EL (cell line): ENCODE measurements at regions not wholly inside any gene's neighbourhood (a gene's known extent, or its start where the extent isn't known, plus 50 kb on each side); places are given as distances from the start of the nearest gene placed in this dataset.

Experiments used
- DNase-seq: peaks from one replicate; pipeline ENCODE4 v3.0.0-alpha.2; 2016

DNA sequence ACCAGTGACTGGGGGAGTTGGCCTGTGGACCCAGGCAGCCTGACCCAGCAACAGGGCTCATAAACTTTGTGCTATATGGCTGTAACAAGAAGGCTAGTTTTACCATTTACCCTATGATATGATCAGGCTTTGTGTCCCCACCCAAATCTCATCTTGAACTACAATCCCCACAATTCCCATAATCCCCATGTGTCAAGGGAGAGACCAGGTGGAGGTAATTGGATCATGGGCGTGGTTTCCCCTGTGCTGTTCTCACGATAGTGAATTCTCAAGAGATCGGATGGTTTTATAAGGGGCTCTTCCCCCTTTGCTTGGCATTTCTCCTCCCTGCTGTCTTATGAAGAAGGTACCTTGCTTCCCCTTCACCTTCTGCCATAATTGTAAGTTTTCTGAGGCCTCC, 111.2 kb upstream of the NLRP1 start:
- no peak for DNase-seq

DNA sequence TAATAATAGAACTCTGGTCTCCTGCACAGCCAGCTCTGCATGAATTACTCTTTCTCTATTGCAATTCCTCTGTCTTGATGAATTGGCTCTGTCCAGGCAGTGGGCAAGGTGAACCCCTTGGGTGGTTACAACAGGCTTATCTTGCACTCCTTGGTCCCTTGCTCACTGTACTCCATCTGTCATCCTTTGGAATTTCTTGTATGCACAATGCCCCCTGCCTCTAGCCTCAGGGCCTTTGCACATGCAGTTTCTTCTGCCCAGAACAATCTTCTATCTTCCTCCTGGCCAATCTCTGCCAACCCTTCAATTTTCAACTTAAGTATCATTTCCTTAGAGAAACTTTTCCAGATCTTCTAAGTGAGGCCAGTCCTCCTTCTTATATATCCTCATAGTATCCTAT, 114.7 kb upstream of the NLRP1 start:
- DNase-seq, result no peak

DNA sequence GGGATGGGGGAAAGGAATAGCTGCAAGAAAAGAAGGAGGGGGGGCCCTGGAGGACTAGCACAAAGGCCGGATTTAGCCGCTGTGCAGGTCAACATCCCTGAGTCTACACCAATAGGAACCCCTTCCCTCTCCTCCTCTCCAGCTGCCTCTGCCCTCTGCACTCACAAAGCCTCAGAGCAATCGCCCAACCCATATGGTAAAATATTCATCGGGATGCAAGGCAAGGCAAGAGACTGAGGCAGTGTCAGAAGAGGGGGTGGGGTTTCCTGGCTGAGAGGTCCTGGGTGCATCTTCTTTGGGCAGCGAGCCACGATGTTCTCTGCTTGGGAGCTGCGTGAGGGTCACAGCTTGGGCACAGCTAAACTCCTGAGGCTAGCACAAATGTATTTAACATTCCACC, 115.5 kb upstream of the NLRP1 start:
- no peak for DNase-seq

DNA sequence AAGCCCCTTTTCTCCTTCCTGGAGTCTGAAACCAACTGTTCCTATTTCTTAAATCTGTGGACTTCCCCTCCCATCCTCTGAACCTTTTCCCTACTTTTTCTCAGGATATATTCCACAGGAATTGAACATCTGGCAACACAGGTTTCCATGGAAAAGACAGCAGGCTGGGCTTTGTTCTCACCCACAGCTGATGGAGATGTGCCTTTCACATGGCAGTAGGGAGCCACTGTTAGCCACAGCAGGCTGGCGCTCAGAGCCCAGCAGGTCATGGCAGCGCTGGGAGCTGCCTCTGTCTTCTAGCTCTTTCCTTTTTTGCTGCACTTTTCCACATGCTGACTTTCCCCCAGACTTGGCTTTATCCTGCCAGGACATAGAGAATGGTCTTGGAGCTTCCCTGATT, 116.4 kb upstream of the NLRP1 start:
- no peak for DNase-seq

DNA sequence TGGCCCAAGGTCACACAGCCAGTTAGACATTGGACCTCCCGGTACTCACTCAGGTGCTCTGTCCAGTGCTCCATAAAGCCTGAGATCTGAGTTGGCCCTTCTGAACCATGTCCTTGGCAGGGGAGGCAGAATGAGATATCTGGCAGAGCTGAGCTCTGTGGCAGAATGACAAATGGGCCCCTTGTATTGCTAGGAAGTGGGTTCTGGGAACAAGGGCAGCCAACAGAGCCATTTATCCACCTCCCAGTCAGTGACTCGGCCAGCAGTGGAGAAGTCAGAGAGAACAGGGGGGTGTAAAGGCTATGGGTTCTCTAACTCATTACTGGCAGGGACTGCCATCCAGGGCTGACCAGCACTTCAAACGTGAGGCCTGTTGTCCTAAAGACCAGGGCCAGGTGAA, 117.1 kb upstream of the NLRP1 start:
- DNase-seq, result no peak

DNA sequence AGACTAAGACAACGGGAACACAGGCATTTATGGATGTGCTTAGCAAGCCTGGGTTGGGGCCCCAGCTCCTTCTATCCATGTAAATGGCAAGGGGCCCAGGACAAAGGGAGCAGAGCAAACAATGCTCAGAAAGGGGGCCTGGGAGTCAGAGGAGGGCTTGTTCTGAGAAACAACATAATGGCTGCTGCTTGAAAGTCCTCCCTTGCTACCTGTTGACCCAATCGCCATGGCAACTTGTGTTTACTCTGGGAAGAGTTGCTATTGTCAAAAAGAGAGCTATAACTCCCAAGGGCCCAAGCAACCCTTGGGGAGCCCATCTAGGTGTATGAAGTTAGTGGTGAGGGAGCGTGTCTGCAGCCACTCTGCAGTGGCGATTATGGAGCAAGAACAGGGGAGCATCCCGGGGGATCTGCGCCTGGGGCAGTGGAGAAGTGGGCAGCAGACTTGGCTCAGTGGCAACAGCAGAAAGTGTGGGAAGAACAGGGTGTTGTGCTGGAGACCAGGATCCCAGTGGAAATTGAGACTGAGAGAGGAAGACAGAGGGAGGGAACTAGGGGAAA, 118.7 kb upstream of the NLRP1 start:
- no peak for DNase-seq

DNA sequence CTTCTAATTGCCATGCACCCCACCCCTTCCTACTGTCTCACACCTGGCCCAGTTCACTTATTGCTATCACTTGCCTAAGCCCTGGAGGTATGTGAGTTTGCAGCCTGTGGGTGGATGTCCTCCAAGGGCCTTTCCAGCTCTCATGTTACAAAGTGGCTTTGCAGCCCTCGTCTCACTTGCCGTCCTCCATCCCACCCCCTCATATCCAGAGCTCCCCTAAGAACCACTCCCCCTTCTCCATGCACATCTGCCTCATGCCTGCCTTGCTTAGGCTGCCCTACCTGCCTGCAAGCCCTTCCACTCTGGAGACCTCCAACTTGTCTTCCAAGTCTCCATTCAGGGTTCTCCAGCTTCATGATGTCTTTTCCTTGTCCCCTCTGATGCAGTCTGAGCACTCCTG, 119.4 kb upstream of the NLRP1 start:
- no peak for DNase-seq

DNA sequence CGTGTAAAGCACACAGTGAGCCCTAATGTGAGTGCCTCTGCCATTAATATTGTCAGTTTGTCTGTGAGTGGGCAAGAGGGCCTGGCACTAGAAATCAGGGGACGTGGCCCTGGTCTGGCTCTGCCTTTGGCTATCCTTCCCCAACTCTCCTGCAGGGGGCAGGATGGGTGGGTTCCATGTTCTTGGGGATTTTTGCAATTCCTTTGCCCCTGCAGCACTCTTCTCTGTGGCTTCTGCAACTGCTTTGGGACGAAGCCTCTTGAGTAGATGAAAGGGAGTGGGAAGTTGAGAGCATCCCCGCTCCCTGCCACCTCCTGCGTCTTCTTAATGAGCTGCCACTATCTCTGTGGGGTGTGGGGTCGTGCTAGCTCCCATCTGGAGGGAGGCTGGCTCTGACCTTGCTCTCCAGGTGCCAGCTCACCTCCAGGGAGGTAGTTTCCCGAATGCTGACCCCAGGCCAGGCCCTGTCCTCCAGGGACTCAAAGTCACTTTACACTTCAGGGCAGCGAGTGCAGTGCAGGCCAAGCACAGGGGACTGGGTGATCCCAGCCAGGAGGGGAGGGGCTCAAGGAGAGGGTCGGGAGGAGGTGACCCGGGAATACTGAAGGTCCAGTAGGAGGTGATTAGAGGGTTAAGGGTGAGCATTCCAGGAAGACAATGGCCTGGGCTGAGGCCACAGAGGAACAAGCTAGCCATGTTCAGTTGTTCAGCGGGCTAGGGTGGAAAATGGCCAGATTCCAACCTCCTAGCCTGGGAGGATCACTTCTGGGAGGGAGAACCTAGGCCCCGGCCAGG, 121.0 kb upstream of the NLRP1 start:
- DNase-seq, result peak; percentile 18

DNA sequence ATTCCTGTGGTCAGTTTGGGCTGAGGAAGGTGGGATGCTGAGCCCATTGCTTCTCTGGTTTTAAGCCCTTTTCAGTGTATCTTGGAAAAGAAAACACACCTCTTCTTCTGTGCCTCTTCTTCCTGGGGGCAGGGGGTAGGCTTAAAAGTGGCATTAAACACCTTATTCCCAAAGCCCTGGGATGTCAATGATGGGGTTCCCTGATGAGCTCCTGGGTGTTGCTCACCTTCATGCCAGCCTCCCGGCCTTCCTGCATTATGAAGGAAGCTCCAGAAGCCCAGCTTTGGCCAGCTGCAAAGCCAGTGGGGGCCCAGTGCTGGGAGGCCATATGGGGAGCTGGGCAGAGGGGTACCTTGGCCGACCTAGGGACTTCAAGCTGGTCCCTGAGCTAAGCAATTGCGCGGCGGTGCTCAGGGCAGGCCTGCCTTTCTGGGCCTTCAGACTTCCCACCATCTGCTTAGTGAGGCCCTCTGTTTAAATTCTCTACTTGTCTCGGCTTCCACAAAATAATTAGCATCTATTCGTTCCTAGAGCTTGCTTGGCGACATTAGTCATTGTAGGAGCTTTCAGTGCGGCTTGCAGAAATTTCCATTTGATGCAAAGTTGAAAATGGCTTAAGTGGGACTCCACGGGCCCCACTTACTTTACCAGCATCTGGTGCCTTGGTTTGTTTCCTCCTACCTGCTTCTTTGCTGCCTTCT, 121.7 kb upstream of the NLRP1 start:
- no peak for DNase-seq

DNA sequence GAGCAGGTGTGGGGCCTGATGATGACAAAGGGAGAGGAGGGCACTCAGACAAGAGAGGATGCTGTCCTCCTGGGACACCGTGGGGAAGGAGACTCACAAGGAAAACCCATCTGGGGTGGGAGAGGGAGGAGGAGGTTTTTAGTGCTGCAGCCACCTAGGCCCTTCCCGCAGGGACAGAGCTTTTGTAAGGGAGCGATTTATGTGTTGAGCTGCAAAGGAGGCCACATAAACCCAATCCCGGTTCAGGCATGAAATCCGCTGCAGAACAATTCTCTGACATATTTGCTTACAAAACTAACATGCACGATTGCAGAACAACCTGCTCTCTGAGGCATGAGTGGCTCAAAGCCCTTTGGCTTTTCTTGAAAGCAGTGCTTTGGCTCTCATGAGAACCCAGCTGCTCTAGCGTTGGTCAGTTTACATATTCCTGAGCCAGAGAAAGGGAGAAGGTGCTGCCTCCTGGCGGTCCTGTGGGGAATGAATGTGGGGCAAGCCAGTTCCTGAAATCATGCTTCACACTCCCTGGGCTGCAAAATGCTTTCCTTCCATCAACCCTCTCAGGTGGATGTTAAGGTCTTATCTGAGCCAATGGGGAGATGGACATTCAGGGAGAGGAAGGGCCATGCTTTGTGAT, 122.4 kb upstream of the NLRP1 start:
- DNase-seq, result peak; percentile 54

DNA sequence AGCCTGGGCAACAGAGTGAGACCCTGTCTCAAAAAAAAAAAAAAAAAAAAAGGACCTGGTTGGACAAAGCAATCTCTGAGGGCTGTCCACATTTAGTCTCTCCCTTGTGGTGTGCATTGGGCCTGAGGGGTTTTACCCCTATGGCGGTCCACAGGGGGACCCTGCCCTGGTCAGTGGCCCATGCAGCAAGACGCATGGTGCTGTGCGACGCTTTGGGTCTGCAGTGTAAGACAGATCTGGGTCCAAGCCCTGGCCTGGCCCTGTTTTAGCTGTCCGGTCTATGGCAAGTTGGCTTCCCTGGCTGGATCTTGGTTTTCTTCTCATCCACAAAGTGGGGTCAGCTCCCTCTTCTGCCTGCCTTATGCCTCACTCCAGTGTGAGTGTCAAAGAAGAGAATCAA, 123.2 kb upstream of the NLRP1 start:
- DNase-seq, result no peak

DNA sequence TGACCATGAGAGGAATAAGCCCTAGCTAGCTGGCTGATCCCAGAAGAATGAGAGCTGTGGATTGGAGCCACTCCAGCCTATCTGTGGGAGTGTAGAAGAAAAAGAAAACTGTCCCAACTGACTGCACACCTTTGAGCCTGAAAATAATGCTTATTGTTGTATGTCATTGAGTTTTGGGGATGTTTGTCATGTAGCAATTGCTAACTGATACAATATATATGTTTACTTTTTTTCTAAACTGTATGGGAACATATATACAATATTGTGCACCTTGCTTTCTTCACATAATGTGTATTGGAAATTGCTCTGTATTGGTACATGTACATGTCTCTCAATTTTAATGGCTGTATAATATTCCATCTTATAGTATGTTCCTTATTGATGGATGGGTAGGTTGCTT, 124.0 kb upstream of the NLRP1 start:
- DNase-seq, result no peak

DNA sequence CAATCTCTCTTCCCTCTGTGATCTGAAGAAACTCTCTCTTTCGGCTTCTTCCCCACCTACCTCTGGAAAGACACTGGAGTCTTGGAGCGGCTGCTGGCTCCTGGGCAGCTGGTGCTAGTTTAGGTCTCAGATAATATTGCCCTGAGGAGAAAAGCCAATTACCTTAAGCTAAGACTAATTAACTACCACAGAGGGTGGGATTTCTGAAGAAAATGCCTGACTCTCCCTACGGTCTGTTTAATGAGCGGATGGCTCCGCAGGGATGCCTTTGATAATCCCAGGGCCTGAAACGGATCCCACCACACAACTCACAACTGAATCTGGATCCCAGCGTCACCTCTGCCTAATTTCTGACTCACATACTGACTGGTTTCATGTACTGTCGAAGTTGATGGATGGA, 127.0 kb upstream of the NLRP1 start:
- DNase-seq, result no peak

DNA sequence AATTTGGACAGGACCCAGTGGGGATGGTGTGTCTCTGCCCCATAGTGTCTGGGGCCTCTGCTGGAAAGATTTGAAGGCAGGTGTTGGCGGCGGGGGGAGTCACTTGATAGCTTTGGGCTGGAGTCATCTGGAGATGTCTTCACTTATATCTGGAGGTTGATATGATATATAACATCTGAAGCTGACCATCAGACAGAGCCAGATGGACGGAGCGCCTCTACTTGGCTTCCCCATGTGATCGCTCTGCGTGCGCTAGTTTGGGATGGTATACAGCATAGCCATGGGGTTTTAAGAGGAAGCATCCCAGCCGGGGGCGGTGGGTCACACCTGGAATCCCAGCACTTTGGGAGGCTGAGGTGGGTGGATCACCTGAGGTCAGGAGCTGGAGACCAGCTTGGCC, 130.7 kb upstream of the NLRP1 start:
- DNase-seq, result no peak

DNA sequence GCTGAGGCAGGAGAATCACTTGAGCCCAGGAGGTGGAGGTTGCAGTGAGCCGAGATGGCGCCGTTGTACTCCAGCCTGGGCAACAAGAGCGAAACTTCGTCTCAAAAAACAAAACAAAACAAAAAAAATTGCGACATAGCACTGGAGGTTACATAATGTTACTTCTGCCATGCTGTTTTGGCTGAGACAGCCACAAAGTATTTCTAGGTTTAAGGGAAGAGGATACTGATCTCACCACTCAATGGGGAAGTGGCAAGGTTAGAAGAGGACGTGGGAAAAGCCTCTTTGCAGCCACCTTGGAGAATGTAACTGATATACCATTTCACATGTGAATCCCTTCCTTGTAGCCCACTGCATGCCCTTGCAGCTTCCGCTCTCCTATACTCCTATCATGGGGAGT, 131.2 kb upstream of the NLRP1 start:
- no peak for DNase-seq

DNA sequence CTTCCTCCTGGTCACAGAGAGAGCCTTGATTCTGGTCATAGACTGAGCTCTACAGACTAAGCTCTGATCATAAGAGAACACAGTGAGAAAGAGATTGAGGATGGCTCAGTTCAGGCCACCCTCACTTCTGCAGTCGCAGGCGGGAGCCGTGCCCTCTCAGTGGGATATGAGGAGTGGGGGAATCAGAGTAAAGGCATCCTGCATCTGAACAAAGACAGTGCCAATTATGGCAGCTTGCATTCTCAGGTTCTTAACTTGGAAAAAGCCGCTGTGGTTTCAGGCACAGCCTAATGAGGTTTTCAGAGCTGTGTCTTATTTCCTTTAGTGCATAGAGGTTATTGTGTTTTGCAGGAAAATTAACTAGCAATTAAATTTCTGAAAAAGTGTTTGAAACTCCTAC, 134.4 kb upstream of the NLRP1 start:
- no peak for DNase-seq

DNA sequence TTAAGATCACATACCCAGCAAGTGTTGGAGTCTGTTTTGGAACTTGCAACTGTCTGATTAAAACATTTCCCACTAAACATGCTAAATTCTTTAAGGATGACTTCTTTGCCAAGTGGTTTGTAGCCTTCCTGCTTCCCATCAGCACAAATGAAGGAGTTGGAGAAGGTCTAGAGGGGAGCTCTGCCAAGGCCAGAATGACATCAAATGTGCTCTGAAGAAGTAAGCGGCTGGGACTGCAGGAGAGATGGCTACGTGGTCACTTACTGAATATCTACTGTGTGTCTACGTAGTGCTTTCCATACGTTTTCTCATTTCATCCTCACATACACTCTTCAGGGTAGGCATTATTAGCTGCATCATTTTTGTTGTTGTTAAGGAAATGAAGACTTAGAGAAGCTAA, 135.7 kb upstream of the NLRP1 start:
- peak; percentile 11 for DNase-seq

DNA sequence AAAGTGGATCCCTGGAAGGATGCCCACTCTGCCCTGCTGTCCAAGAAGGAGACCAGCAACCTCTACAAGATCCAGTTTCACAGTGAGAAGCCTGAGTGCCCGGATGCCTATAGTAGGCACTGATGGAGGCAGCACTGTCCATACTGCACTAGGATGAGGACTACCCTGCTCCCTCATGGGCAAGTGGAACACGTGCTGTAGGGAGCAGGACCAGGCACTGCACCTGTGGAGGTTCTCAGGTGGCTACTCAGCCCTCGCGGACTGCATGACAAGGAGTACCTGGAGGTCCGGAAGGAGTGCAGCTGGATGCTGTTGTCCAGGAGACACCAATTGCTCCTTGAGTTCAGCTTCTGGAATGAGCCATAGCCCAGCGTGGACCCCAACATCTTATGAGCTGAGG, 146.1 kb upstream of the NLRP1 start:
- no peak for DNase-seq

DNA sequence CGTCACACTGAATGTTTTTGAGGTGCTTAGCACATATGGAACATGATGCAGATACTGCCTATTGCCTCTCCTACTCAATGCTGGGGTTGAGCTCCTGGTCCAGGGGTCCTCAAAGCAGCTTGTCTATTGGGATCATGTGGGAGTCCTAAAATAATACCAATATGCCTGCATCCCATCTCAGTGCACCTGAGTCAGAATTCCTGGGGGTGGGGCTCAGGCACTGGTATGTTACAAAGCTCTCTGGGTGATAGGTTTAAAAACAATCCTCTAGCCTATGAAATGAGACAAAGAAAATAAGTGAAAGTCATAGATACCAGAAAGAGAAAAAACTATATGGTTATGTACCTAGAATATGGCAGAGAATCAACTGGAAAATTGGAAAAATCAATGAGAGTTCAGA, 156.6 kb upstream of the NLRP1 start:
- no peak for DNase-seq

DNA sequence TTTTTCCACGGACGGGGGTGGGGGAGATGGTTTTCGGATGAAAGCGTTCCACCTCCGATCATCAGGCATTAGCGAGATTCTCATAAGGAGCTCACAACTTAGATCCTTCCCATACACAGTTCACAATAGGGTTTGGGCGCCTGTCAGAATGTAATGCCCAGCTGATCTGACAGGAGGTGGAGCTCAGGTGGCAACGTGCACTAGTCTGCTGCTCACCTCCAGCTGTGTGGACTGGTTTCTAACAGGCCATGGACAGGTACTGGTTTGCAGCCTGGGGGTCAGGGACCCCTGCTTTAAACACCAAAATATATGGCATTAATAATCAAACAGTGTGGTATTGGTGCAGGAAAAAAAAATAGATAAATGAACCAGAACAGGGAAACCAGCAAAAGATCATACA, 157.5 kb upstream of the NLRP1 start:
- DNase-seq, result no peak

DNA sequence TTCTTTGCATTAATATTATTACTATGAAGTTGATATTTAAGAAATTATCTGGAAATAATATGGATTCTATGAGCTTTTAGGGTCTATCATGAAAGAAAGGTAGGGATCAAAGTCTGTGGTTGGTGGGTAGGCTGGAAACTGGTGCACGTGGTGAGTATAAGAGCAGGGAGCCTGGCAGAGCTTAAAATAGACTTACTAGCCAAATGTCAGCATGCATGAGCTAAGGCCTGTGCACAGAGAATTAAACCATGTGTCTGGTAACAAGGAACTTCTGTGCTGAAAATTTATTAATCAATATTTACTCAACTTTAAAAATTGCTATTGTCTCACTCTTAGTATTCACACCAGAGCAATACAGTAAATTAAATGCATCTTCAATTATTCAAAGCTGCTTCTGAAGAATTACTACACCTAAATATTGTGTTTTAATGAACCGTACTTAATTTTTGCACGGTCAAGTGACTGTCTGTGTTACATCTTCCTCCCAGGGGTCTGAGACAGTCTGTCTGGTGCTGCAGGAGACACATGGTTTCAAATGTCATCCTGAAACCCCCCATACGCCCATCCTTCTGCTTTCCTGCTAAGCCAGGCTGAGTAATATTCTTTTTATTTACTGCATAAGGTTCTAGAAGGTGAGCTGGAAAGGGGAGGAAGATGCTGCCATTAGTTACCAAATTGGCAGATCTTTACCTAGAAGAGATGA, 161.0 kb upstream of the NLRP1 start:
- no peak for DNase-seq

DNA sequence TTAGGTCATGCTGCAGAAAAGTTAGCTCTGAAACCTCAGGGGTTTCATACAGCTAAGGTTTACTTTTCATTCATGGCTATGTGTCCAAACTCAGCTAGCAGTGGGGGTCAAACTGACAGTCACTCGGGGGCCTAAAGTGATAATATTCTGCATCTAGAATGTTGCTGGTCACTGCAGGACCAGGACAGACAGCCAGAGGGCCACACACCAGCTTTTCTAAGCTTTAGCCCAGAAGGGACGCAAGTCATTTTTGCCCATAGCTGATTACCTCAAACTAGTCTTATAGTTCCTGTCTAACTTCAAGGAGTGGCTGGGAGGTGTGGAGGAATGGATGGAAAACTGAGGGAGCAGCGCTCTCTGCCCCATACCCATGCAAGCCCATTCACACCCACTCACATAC, 163.0 kb upstream of the NLRP1 start:
- no peak for DNase-seq

DNA sequence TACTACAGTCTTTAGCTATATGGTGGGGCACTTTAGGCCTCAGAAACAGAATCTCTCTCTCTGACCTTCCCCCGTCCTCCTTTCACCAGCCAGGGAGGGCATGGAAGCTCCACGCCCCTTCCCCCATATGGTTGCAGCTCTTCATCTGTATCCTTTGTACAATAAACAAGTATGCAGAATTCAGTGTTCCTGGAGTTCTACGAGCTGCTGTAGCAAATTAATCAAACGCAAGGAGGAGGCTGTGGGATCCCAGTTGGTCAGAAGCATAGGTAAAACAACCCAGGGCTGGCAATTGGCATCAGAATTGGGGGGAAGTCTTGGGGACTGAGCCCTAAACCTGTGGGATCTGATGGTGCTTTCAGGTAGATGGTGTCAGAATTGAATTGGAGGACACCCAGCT, 163.7 kb upstream of the NLRP1 start:
- DNase-seq, result no peak
